Osteocyte (in vitro differentiated cells): ENCODE measurements at regions not wholly inside any gene's neighbourhood (a gene's known extent, or its start where the extent isn't known, plus 50 kb on each side); places are given as distances from the start of the nearest gene placed in this dataset.

Experiments
- DNase-seq: peaks from one replicate; pipeline ENCODE4 v3.0.0; 2021; ENCODE audit warnings: mixed read lengths; ENCODE audit not compliant: unreplicated experiment; ENCODE audit errors: extremely low spot score
- H3K27ac Mint-ChIP-seq: one replicate; pipeline ENCODE4 v1.8.0; 2021; ENCODE audit warnings: mild to moderate bottlenecking, mixed read lengths; ENCODE audit not compliant: unreplicated experiment
- H3K27me3 Mint-ChIP-seq: one replicate; pipeline ENCODE4 v1.8.0; 2021; ENCODE audit warnings: mixed read lengths; ENCODE audit not compliant: unreplicated experiment
- H3K36me3 Mint-ChIP-seq: one replicate; pipeline ENCODE4 v1.8.0; 2021; ENCODE audit warnings: mixed read lengths; ENCODE audit not compliant: unreplicated experiment
- H3K4me1 Mint-ChIP-seq: one replicate; pipeline ENCODE4 v1.8.0; 2021; ENCODE audit warnings: mixed read lengths; ENCODE audit not compliant: unreplicated experiment
- H3K4me3 Mint-ChIP-seq: one replicate; pipeline ENCODE4 v1.8.0; 2021; ENCODE audit warnings: mild to moderate bottlenecking, moderate library complexity, mixed read lengths; ENCODE audit not compliant: unreplicated experiment
- H3K9me3 Mint-ChIP-seq: one replicate; pipeline ENCODE4 v1.8.0; 2021; ENCODE audit warnings: mixed read lengths; ENCODE audit not compliant: unreplicated experiment
- CTCF ChIP-seq: fragments of 200-600 bp; sonication (generic); IDR thresholded peaks from 2 replicates; pipeline ENCODE4 v1.5.0; 2021; ENCODE audit warnings: antibody characterized with exemption, mild to moderate bottlenecking, moderate library complexity

GRCh38 chr10:63702092-63702491 is 180.9 kb downstream of the REEP3 start:
- no peak for TF ChIP-seq CTCF
- Mint-ChIP-seq H3K4me3 (no peak overlapping the region), H3K27ac (no peak overlapping the region), H3K27me3 (no peaks in the 10 kb centered on the region), H3K9me3 (no peaks in the 10 kb centered on the region), H3K36me3 (no peaks in the 10 kb centered on the region), H3K4me1 (peaks cover 52% of the 10 kb centered on the region)
- no peak for DNase-seq

GRCh38 chr10:63703113-63703670 is 182.0 kb downstream of the REEP3 start:
- Mint-ChIP-seq H3K4me1 (peaks cover 58% of the 10 kb centered on the region), H3K27ac (no peak overlapping the region), H3K36me3 (no peaks in the 10 kb centered on the region), H3K4me3 (no peak overlapping the region), H3K9me3 (no peaks in the 10 kb centered on the region), H3K27me3 (no peaks in the 10 kb centered on the region)
- TF ChIP-seq CTCF = no peak
- DNase-seq = no peak

GRCh38 chr10:63703740-63704345 is 182.6 kb downstream of the REEP3 start:
- Mint-ChIP-seq H3K27me3 (no peaks in the 10 kb centered on the region), H3K4me1 (peaks cover 55% of the 10 kb centered on the region), H3K9me3 (no peaks in the 10 kb centered on the region), H3K27ac (no peak overlapping the region), H3K4me3 (no peak overlapping the region), H3K36me3 (no peaks in the 10 kb centered on the region)
- no peak for DNase-seq
- TF ChIP-seq CTCF = no peak

GRCh38 chr10:63707254-63707910 is 186.2 kb downstream of the REEP3 start:
- H3K27me3 Mint-ChIP-seq = no peaks in the 10 kb centered on the region
- H3K27ac Mint-ChIP-seq = peak overlapping the region; percentile 37
- no peaks in the 10 kb centered on the region for H3K9me3 Mint-ChIP-seq
- no peak for DNase-seq
- H3K36me3 Mint-ChIP-seq = no peaks in the 10 kb centered on the region
- H3K4me3 Mint-ChIP-seq = no peak overlapping the region
- TF ChIP-seq CTCF = no peak
- peaks cover 40% of the 10 kb centered on the region for H3K4me1 Mint-ChIP-seq

DNA sequence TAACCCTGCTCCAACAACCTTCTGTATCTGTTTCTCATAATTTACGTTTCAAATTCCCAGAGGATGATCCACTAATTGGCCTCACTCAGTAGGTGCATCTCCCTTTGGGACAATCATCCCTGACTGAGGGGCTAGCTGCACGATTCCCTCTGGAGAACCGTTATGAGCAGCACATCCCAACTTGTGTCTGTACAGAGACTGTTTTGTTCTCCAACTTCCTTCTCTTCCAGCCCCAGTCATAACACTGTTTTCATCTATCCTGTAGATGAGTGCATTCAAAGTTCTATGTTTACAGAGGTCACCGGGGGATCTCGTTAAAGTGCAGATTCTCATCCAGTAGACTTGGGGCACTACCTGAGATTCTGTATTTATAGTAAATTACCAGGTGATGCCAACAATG is 187.2 kb downstream of the REEP3 start:
- DNase-seq = no peak
- H3K9me3 Mint-ChIP-seq = no peaks in the 10 kb centered on the region
- no peak for TF ChIP-seq CTCF
- no peak overlapping the region for H3K4me3 Mint-ChIP-seq
- peak overlapping the region; percentile 39 for H3K27ac Mint-ChIP-seq
- H3K36me3 Mint-ChIP-seq = no peaks in the 10 kb centered on the region
- H3K27me3 Mint-ChIP-seq = no peaks in the 10 kb centered on the region
- peaks cover 45% of the 10 kb centered on the region for H3K4me1 Mint-ChIP-seq
